Sciatic nerve (tissue), 2 donors: ENCODE measurements at regions not wholly inside any gene's neighbourhood (a gene's known extent, or its start where the extent isn't known, plus 50 kb on each side); places are given as distances from the start of the nearest gene placed in this dataset.
A peak's percentile ranks its signal among the peaks of the same experiment; 100 is the strongest.
"Not testable (repeated sequence)": the region's sequence is repeated elsewhere in the genome, so short reads cannot be mapped to it uniquely, and the experiment has no call there.

Source experiments
- ATAC-seq: fragments of 200-7000 bp; cut with Tn5 transposase; one replicate; pipeline ENCODE4 v1.9.1; 2020; ENCODE audit warnings: mild to moderate bottlenecking, moderate library complexity
- DNase-seq: peaks from one replicate; pipeline ENCODE4 v3.0.0-alpha.2; 2020; ENCODE audit warnings: low spot score
- intact Hi-C: fragments of 100-400 bp; cut with DNase I; formaldehyde crosslinking; loops from one replicate; pipeline ENCODE4 v1.14.2; 2022
- donor health status: DM: no; HTN: no; CAD: no.
- donor health status: DM: no; HTN: no; CAD: no.

DNA sequence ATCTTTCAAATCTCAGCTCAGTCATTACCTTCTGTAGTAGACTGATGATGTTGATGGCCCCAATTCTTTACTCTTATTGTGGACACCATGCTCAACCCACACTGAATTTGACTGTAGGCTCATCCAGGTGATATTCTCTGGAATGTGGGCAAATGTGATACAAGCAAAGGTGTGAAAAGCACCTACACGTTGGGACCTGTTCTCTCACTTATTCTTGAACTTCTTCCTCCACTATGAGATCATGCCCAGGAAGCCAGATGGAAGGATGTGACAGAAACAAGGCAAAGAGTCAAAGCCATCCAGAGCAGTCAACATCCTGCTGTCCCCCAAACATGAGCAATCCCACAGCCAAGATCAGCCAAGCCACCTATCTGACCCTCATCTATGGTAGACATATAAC lies 471.2 kb upstream of the UBE2E2 start:
- no peak for DNase-seq
- intact Hi-C loops, result no loop called here
- no peak for ATAC-seq

- ATAC-seq, result no peak
- no peak for DNase-seq
- intact Hi-C loops, result no loop called here
Observed at GRCh38 chr3:22732641-22733040, 470.5 kb upstream of the UBE2E2 start.

DNA sequence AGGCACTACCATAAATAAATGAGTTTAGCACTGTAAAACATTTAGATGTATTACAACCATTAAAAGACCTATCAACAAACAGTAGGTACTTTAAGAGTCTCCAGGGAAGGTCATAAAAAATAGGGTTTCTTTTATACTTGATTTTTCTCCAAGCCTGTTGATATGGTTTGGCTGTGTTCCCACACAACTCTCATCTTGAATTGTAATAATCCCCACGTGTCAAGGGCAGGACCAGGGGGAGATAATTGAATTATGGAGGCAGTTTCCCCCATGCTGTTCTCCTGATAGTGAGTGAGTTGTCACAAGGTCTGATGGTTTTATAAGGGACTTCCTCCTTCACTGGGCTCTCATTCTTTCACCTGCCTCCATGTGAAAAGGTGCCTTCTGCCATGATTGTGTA lies 468.9 kb upstream of the UBE2E2 start:
- no peak for DNase-seq
- intact Hi-C loops, result no loop called here
- no peak for ATAC-seq

DNA sequence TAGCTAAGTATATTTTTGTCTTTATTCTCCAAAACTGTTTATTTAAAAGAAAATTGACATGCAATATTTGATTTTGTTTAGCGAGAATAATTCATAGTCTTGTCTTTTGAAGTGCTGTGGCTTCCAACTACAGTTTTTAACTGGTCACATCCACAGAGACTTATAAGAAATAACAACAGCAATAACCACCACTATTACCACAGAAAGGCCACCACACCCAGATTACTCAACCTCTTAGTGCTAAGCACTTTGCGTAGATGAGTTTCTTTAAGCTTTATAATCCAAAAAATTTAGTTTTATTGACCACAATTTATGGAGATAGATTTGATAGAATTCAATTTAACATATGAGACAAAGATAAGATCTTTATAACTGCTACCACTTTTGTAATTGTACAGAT lies 468.4 kb upstream of the UBE2E2 start:
- DNase-seq (no peak), ATAC-seq (peak; percentile 60)
- intact Hi-C loops, result no loop called here

DNA sequence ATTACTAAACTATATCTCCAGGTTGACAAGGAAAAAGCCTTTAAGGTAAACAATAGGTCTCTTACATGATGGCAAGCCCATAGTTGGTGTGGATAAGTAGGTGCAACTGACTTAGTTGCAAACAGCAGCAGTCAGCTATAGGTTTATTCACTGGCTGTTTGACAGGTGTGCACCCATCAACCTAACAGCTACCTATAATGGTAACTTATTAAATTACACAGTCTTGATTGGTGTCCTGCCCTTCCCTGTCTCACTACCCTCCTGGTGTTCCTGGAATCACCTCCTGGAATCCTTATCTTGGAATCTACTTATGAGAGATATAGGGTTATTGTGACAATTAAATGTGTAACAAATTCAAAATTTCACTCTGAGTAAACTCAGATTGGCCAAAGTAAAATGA lies 467.8 kb upstream of the UBE2E2 start:
- DNase-seq (no peak), ATAC-seq (no peak)
- intact Hi-C loops, result no loop called here

- ATAC-seq, intact Hi-C loops, DNase-seq: not testable (repeated sequence)
Observed at GRCh38 chr3:22743386-22743785, 459.7 kb upstream of the UBE2E2 start.

DNA sequence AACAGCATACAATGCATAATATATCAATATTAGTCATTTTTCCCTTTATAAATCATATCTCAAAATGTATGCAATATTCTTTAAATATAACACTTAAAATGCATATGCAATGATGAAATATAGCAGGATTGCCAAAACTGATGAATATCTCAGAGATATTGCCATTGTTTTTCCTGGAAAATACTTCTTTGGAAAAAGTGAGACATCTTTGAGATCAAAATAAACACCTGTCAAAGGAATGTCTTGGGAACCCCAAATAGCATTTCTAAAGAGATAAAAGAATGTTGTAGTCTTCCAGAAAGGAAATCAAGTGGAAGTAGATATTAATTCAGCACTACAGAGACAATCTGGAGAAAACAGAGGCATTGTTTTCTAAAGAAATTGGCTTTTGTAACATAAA lies 457.8 kb upstream of the UBE2E2 start:
- DNase-seq (no peak), ATAC-seq (no peak)
- intact Hi-C loops, result no loop called here

- intact Hi-C loops, result no loop called here
- no peak for DNase-seq
Observed at GRCh38 chr3:22746221-22746620, 456.9 kb upstream of the UBE2E2 start.

GRCh38 chr3:22748453-22749045 lies 454.6 kb upstream of the UBE2E2 start:
- no peak for DNase-seq
- intact Hi-C loops, result no loop called here
- no peak for ATAC-seq

More at GRCh38 chr3:22746221-22746620, 456.9 kb upstream of the UBE2E2 start:
- ATAC-seq, result no peak

GRCh38 chr3:22759636-22760310 lies 443.4 kb upstream of the UBE2E2 start:
- intact Hi-C loops, result loop anchor here (5.0 kb wide), 1 partner anchor 1853 kb away; no protein-coding TSS in a partner anchor
- ATAC-seq (no peak), DNase-seq (no peak)

GRCh38 chr3:22765679-22766078 lies 437.4 kb upstream of the UBE2E2 start:
- ATAC-seq (no peak), DNase-seq (no peak)
- intact Hi-C loops, result no loop called here

GRCh38 chr3:22777834-22778233 lies 425.3 kb upstream of the UBE2E2 start:
- intact Hi-C loops, result no loop called here
- DNase-seq, result no peak
- no peak for ATAC-seq

- DNase-seq (no peak), ATAC-seq (no peak)
- intact Hi-C loops, result no loop called here
Observed at GRCh38 chr3:22779737-22780136, 423.4 kb upstream of the UBE2E2 start.

DNA sequence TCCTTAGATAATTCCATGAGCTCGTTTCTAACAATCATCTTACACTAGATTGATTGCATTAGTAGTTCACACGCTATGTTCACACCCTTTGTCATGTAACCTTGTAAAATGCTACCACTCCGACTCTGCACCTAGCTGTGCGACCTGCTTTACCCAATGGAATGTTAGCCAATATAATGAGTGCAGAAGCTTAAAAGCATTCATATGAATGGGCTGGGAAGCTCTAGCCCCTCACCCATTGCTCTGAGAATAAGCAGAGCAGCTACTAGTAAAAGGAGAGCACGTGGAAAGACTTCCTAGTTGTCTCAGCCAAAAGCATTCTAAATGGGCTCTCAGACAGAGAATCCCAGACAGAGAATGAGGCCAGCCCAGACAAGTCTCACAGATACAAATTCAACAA lies 410.6 kb upstream of the UBE2E2 start:
- ATAC-seq (no peak), DNase-seq (no peak)
- intact Hi-C loops, result no loop called here

DNA sequence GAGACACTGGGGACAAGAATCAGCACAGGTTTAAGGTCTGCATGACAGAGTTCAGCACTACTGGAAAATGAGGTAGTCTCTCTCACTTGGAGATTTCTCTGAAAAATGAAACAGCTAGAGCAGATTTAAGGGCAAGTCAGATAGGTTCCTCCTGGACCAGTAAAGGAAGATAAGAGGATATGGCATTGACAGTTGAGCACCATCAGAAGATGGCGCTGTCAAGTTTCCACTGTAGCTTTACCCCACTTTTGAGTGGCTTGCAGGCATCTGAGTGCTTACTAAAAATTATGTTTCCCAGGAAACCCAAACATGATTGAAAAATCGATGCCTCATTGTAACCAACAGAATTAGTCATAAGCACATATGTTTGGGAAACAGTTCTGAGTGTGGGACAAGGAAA lies 407.2 kb upstream of the UBE2E2 start:
- no peak for ATAC-seq
- intact Hi-C loops, result no loop called here
- no peak for DNase-seq

GRCh38 chr3:22798461-22798860 lies 404.7 kb upstream of the UBE2E2 start:
- DNase-seq (no peak), ATAC-seq (no peak)
- intact Hi-C loops, result no loop called here

- intact Hi-C loops, result no loop called here
- DNase-seq (no peak), ATAC-seq (no peak)
Observed at GRCh38 chr3:22819209-22819608, 383.9 kb upstream of the UBE2E2 start.

GRCh38 chr3:22835041-22835440 lies 368.1 kb upstream of the UBE2E2 start:
- ATAC-seq, result no peak
- DNase-seq, result no peak
- intact Hi-C loops, result no loop called here

GRCh38 chr3:22836131-22836530 lies 367.0 kb upstream of the UBE2E2 start:
- DNase-seq (no peak), ATAC-seq (no peak)
- intact Hi-C loops, result no loop called here

GRCh38 chr3:22843854-22844253 lies 359.3 kb upstream of the UBE2E2 start:
- intact Hi-C loops, result no loop called here
- DNase-seq, result no peak
- ATAC-seq, result no peak

DNA sequence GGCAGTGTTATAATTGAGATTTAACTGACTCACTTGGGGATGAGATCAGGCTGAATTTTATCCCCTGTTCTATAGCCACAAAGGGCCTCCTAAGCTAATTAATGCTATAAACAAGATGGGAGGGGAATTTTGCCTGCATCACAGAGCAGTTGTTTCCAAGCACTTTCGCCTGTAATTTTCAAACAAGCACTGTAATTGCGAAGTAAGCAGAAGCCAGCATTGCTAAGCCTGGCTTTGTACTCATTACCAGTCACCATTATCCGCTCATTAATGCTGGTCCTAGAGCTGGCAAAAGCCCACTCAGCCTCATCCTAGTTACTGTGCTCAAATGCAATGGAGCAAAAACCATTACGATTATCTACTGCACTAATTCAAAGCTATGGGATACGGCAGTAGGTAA lies 356.6 kb upstream of the UBE2E2 start:
- intact Hi-C loops, result no loop called here
- DNase-seq, result no peak
- no peak for ATAC-seq
